ENCODE measurements at regions not wholly inside any gene's neighbourhood (a gene's known extent, or its start where the extent isn't known, plus 50 kb on each side); places are given as distances from the start of the nearest gene placed in this dataset.

DNA sequence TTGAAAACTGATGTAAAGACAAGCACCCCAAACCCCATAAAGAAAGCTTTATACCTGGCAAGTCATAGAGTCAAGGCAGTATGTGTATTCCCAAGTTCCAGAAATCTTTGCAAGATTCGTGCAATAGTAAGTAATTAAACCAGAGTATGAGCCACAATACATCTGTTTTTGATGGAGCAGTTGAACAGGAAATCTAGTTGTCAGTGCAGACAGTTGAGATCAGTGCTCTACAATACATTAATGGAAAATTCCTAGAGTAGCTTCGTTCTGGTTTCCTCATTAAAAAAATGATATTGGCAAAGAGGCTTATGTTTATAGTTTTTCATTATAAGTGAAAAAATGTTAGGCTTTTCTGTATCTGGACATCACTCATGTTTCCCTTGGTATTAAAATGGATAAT, 575.3 kb downstream of the TRIML1 start:
- Histone ChIP-seq H3K27me3 (no peaks in the 10 kb centered on the region), H3K27ac (no peak overlapping the region), H3K4me1 (no peaks in the 10 kb centered on the region), H3K4me3 (no peak overlapping the region), H3K9me3 (no peaks in the 10 kb centered on the region), H3K36me3 (no peaks in the 10 kb centered on the region)
- WGBS, 2 donors = 52 to 55% methylated on average over 2 of the region's 2 CpGs
- no peak for DNase-seq (ENCODE audit: low spot score in 2 of 2)
- TF ChIP-seq EP300 (IDR thresholded peaks at IDR 0.05) = no peak

GRCh38 chr4:188714907-188715306, 575.7 kb downstream of the TRIML1 start:
- Histone ChIP-seq H3K27me3 (no peaks in the 10 kb centered on the region), H3K9me3 (no peaks in the 10 kb centered on the region), H3K4me1 (no peaks in the 10 kb centered on the region), H3K27ac (no peak overlapping the region), H3K4me3 (no peak overlapping the region), H3K36me3 (no peaks in the 10 kb centered on the region)
- 87 to 93% methylated on average over 3 of the region's 3 CpGs for WGBS, 2 donors
- TF ChIP-seq EP300 (IDR thresholded peaks at IDR 0.05) (no peak), CTCF (IDR thresholded peaks at IDR 0.05) (no peak), POLR2A (IDR thresholded peaks at IDR 0.05) (no peak)
- DNase-seq (ENCODE audit: low spot score in 2 of 2) = no peak

- no peak overlapping the region for H3K4me3 ChIP-seq
- DNase-seq (ENCODE audit: low spot score in 2 of 2) = no peak
- no peak overlapping the region for H3K27ac ChIP-seq
- H3K9me3 ChIP-seq = no peaks in the 10 kb centered on the region
- TF ChIP-seq EP300 (IDR thresholded peaks at IDR 0.05) (no peak), POLR2A (IDR thresholded peaks at IDR 0.05) (no peak), CTCF (IDR thresholded peaks at IDR 0.05) (no peak)
- H3K27me3 ChIP-seq = no peaks in the 10 kb centered on the region
- no peaks in the 10 kb centered on the region for H3K4me1 ChIP-seq
- 93 to 94% methylated on average over 2 of the region's 2 CpGs for WGBS, 2 donors
- no peaks in the 10 kb centered on the region for H3K36me3 ChIP-seq
Observed at GRCh38 chr4:188717661-188718060, 578.4 kb downstream of the TRIML1 start.

- Histone ChIP-seq H3K9me3 (no peaks in the 10 kb centered on the region), H3K36me3 (no peaks in the 10 kb centered on the region), H3K4me3 (no peak overlapping the region), H3K27me3 (no peaks in the 10 kb centered on the region), H3K4me1 (no peaks in the 10 kb centered on the region), H3K27ac (no peak overlapping the region)
- no peak for DNase-seq (ENCODE audit: low spot score in 2 of 2)
- 94 to 96% methylated on average over 1 of the region's 1 CpG for WGBS, 2 donors
- TF ChIP-seq POLR2A (IDR thresholded peaks at IDR 0.05) = no peak
- no peak for TF ChIP-seq CTCF (IDR thresholded peaks at IDR 0.05)
- no peak for TF ChIP-seq EP300 (IDR thresholded peaks at IDR 0.05)
Observed at GRCh38 chr4:188719794-188720193, 580.6 kb downstream of the TRIML1 start.

GRCh38 chr4:188722911-188723310, 583.7 kb downstream of the TRIML1 start:
- no peak overlapping the region for H3K27ac ChIP-seq
- H3K4me1 ChIP-seq = no peaks in the 10 kb centered on the region
- H3K27me3 ChIP-seq = no peaks in the 10 kb centered on the region
- DNase-seq (ENCODE audit: low spot score in 2 of 2) = no peak
- H3K9me3 ChIP-seq = no peaks in the 10 kb centered on the region
- no peak for TF ChIP-seq CTCF (IDR thresholded peaks at IDR 0.05)
- no peaks in the 10 kb centered on the region for H3K36me3 ChIP-seq
- H3K4me3 ChIP-seq = no peak overlapping the region

DNA sequence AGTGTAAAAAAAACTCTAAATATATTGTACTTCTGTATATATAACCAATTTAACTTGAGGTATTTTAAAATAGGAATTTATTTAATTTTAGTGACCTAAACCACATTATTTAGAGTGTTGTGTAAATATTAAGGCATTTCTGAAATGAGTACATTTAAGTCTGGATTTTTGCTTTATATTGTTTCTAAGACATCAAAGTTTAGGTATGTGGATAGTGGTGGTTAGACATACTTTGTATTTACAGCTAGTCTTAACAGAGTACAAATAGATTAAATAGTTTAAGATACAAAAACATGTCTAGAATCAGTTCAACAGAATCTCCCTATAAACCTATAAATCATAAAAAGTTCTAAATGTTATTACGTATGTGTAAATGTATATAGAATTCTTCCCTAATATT, 588.5 kb downstream of the TRIML1 start:
- TF ChIP-seq CTCF (IDR thresholded peaks at IDR 0.05) (no peak), POLR2A (IDR thresholded peaks at IDR 0.05) (no peak), EP300 (IDR thresholded peaks at IDR 0.05) (no peak)
- no peaks in the 10 kb centered on the region for H3K36me3 ChIP-seq
- WGBS, 2 donors = 90 to 98% methylated on average over 1 of the region's 1 CpG
- no peak for DNase-seq (ENCODE audit: low spot score in 2 of 2)
- H3K4me3 ChIP-seq = no peak overlapping the region
- H3K9me3 ChIP-seq = no peaks in the 10 kb centered on the region
- no peaks in the 10 kb centered on the region for H3K4me1 ChIP-seq
- no peak overlapping the region for H3K27ac ChIP-seq
- H3K27me3 ChIP-seq = no peaks in the 10 kb centered on the region
